Gastroesophageal sphincter (tissue), 3 donors: ENCODE measurements at regions not wholly inside any gene's neighbourhood (a gene's known extent, or its start where the extent isn't known, plus 50 kb on each side); places are given as distances from the start of the nearest gene placed in this dataset.

ENCODE experiments used
- CTCF ChIP-seq, 4 experiments: fragments of 200-600 bp in 2 of 4; fragments of 450-650 bp in 2 of 4; sonication (generic) in 1 of 4; IDR thresholded peaks; one replicate each; pipeline ENCODE4 v1.5.1; 2017 to 2019; ENCODE audit warnings: antibody characterized with exemption in 4 of 4, mild to moderate bottlenecking in 2 of 4, moderate library complexity in 2 of 4
- EP300 ChIP-seq: sonication (generic); formaldehyde crosslinking; IDR thresholded peaks from one replicate; pipeline ENCODE4 v1.6.1; 2017; ENCODE audit warnings: antibody characterized with exemption, mild to moderate bottlenecking
- POLR2A ChIP-seq, 2 donors: fragments of 450-650 bp; IDR thresholded peaks; one replicate each; pipeline ENCODE4 v1.6.1; 2017; ENCODE audit warnings: antibody characterized with exemption in 2 of 2, mild to moderate bottlenecking in 2 of 2, moderate library complexity in 1 of 2
- POLR2AphosphoS5 ChIP-seq: sonication (generic); formaldehyde crosslinking; IDR thresholded peaks from one replicate; pipeline ENCODE4 v1.6.1; 2017; ENCODE audit warnings: antibody characterized with exemption

GRCh38 chr4:132572210-132572609, 576.9 kb upstream of the PCDH10 start:
- TF ChIP-seq POLR2A (IDR thresholded peaks at IDR 0.05) (no peak), CTCF (IDR thresholded peaks at IDR 0.05) (no peak), POLR2AphosphoS5 (no peak), EP300 (no peak)
